Lower leg skin (tissue), 3 donors: ENCODE measurements at regions not wholly inside any gene's neighbourhood (a gene's known extent, or its start where the extent isn't known, plus 50 kb on each side); places are given as distances from the start of the nearest gene placed in this dataset.

Source experiments
- CTCF ChIP-seq, 3 donors: fragments of 450-650 bp; IDR thresholded peaks; one replicate each; pipeline ENCODE4 v1.5.1; 2016; ENCODE audit warnings: antibody characterized with exemption in 3 of 3, mild to moderate bottlenecking in 3 of 3, moderate library complexity in 2 of 3
- POLR2A ChIP-seq, 2 donors: fragments of 450-650 bp; IDR thresholded peaks; one replicate each; pipeline ENCODE4 v1.6.1; 2016 to 2017; ENCODE audit warnings: antibody characterized with exemption in 2 of 2, mild to moderate bottlenecking in 1 of 2, moderate library complexity in 1 of 2

GRCh38 chr9:108035487-108035886, 545.9 kb upstream of the KLF4 start:
- TF ChIP-seq POLR2A (IDR thresholded peaks at IDR 0.05) = no peak
- TF ChIP-seq CTCF (IDR thresholded peaks at IDR 0.05) = no peak
